Memory B cell (primary cell): ENCODE measurements at regions not wholly inside any gene's neighbourhood (a gene's known extent, or its start where the extent isn't known, plus 50 kb on each side); places are given as distances from the start of the nearest gene placed in this dataset.
"Not testable (repeated sequence)": the region's sequence is repeated elsewhere in the genome, so short reads cannot be mapped to it uniquely, and the experiment has no call there.

Experiments used
- ATAC-seq: fragments of 150-1000 bp; cut with Tn5 transposase; 2 replicates; pipeline ENCODE4 v1.10.0; 2021; ENCODE audit warnings: low read depth, mild to moderate bottlenecking, moderate library complexity
- DNase-seq, 2 donors: peaks; one replicate each; pipeline ENCODE4 v3.0.0; 2022; ENCODE audit warnings: low spot score in 2 of 2
- H3K27ac Mint-ChIP-seq: one replicate; pipeline ENCODE4 v1.8.0; 2022; ENCODE audit warnings: mild to moderate bottlenecking, moderate library complexity, mixed read lengths
- H3K27me3 Mint-ChIP-seq: one replicate; pipeline ENCODE4 v1.8.0; 2022; ENCODE audit warnings: mixed read lengths
- H3K36me3 Mint-ChIP-seq: one replicate; pipeline ENCODE4 v1.8.0; 2022; ENCODE audit warnings: mild to moderate bottlenecking, mixed read lengths
- H3K4me1 Mint-ChIP-seq: one replicate; pipeline ENCODE4 v1.8.0; 2022; ENCODE audit warnings: mixed read lengths
- H3K4me3 Mint-ChIP-seq: one replicate; pipeline ENCODE4 v1.8.0; 2022; ENCODE audit warnings: mild to moderate bottlenecking, moderate library complexity, mixed read lengths
- H3K9me3 Mint-ChIP-seq: one replicate; pipeline ENCODE4 v1.8.0; 2022; ENCODE audit warnings: mixed read lengths

- DNase-seq (no peak), ATAC-seq (no peak)
- Mint-ChIP-seq H3K4me1 (no peaks in the 10 kb centered on the region), H3K9me3 (no peaks in the 10 kb centered on the region), H3K27ac (no peak overlapping the region), H3K4me3 (no peak overlapping the region), H3K36me3 (no peaks in the 10 kb centered on the region), H3K27me3 (no peaks in the 10 kb centered on the region)
Measured at GRCh38 chr15:26214290-26214689, 351.2 kb upstream of the ATP10A start.

- DNase-seq (no peak), ATAC-seq (no peak)
- Mint-ChIP-seq H3K36me3 (no peaks in the 10 kb centered on the region), H3K27me3 (no peaks in the 10 kb centered on the region), H3K4me3 (no peak overlapping the region), H3K27ac (no peak overlapping the region), H3K4me1 (no peaks in the 10 kb centered on the region), H3K9me3 (no peaks in the 10 kb centered on the region)
Measured at GRCh38 chr15:26213427-26213826, 350.3 kb upstream of the ATP10A start.

GRCh38 chr15:26212109-26212508 is 349.0 kb upstream of the ATP10A start:
- Mint-ChIP-seq H3K9me3 (no peaks in the 10 kb centered on the region), H3K27me3 (no peaks in the 10 kb centered on the region), H3K4me1 (no peaks in the 10 kb centered on the region), H3K4me3 (no peak overlapping the region), H3K36me3 (no peaks in the 10 kb centered on the region), H3K27ac (no peak overlapping the region)
- ATAC-seq (no peak), DNase-seq (no peak)

- H3K4me1 Mint-ChIP-seq = no peaks in the 10 kb centered on the region
- H3K36me3 Mint-ChIP-seq = no peaks in the 10 kb centered on the region
- no peak overlapping the region for H3K4me3 Mint-ChIP-seq
- DNase-seq = no peak
- no peak overlapping the region for H3K27ac Mint-ChIP-seq
- H3K9me3 Mint-ChIP-seq = no peaks in the 10 kb centered on the region
- H3K27me3 Mint-ChIP-seq = no peaks in the 10 kb centered on the region
- no peak for ATAC-seq
Measured at GRCh38 chr15:26210980-26211379, 347.9 kb upstream of the ATP10A start.

- DNase-seq (no peak), ATAC-seq (no peak)
- no peak overlapping the region for H3K27ac Mint-ChIP-seq
- H3K4me1 Mint-ChIP-seq = no peaks in the 10 kb centered on the region
- H3K4me3 Mint-ChIP-seq = no peak overlapping the region
- no peaks in the 10 kb centered on the region for H3K36me3 Mint-ChIP-seq
- H3K27me3 Mint-ChIP-seq = peaks cover 2% of the 10 kb centered on the region
- H3K9me3 Mint-ChIP-seq = no peaks in the 10 kb centered on the region
Measured at GRCh38 chr15:26201177-26201858, 338.2 kb upstream of the ATP10A start.

GRCh38 chr15:26200427-26200826 is 337.3 kb upstream of the ATP10A start:
- H3K27me3 Mint-ChIP-seq = peaks cover 2% of the 10 kb centered on the region
- H3K4me3 Mint-ChIP-seq = no peak overlapping the region
- no peak overlapping the region for H3K27ac Mint-ChIP-seq
- no peaks in the 10 kb centered on the region for H3K36me3 Mint-ChIP-seq
- no peaks in the 10 kb centered on the region for H3K9me3 Mint-ChIP-seq
- DNase-seq (no peak), ATAC-seq (no peak)
- no peaks in the 10 kb centered on the region for H3K4me1 Mint-ChIP-seq

GRCh38 chr15:26197719-26198118 is 334.6 kb upstream of the ATP10A start:
- H3K4me3 Mint-ChIP-seq = no peak overlapping the region
- no peaks in the 10 kb centered on the region for H3K36me3 Mint-ChIP-seq
- no peak overlapping the region for H3K27ac Mint-ChIP-seq
- no peaks in the 10 kb centered on the region for H3K9me3 Mint-ChIP-seq
- ATAC-seq (no peak), DNase-seq (no peak)
- no peaks in the 10 kb centered on the region for H3K4me1 Mint-ChIP-seq
- H3K27me3 Mint-ChIP-seq = no peaks in the 10 kb centered on the region

- Mint-ChIP-seq H3K27me3 (no peaks in the 10 kb centered on the region), H3K9me3 (no peaks in the 10 kb centered on the region), H3K4me1 (no peaks in the 10 kb centered on the region), H3K4me3 (no peak overlapping the region), H3K36me3 (no peaks in the 10 kb centered on the region), H3K27ac (no peak overlapping the region)
- DNase-seq = no peak
- ATAC-seq = no peak
Measured at GRCh38 chr15:26197060-26197459, 333.9 kb upstream of the ATP10A start.

GRCh38 chr15:26191193-26191592 is 328.1 kb upstream of the ATP10A start:
- DNase-seq (no peak), ATAC-seq (no peak)
- H3K27me3 Mint-ChIP-seq = no peaks in the 10 kb centered on the region
- H3K36me3 Mint-ChIP-seq = no peaks in the 10 kb centered on the region
- no peak overlapping the region for H3K27ac Mint-ChIP-seq
- no peaks in the 10 kb centered on the region for H3K4me1 Mint-ChIP-seq
- H3K9me3 Mint-ChIP-seq = no peaks in the 10 kb centered on the region
- H3K4me3 Mint-ChIP-seq = no peak overlapping the region

- not testable (repeated sequence) for H3K9me3 Mint-ChIP-seq, DNase-seq, H3K4me3 Mint-ChIP-seq, ATAC-seq, H3K27me3 Mint-ChIP-seq, H3K36me3 Mint-ChIP-seq, H3K27ac Mint-ChIP-seq, H3K4me1 Mint-ChIP-seq
Measured at GRCh38 chr15:26186138-26186537, 323.0 kb upstream of the ATP10A start.

GRCh38 chr15:26182441-26182840 is 319.3 kb upstream of the ATP10A start:
- Mint-ChIP-seq H3K4me3 (no peak overlapping the region), H3K36me3 (no peaks in the 10 kb centered on the region), H3K27me3 (no peaks in the 10 kb centered on the region), H3K4me1 (no peaks in the 10 kb centered on the region), H3K9me3 (no peaks in the 10 kb centered on the region), H3K27ac (no peak overlapping the region)
- DNase-seq (no peak), ATAC-seq (no peak)

- no peak overlapping the region for H3K4me3 Mint-ChIP-seq
- H3K27ac Mint-ChIP-seq = no peak overlapping the region
- ATAC-seq (no peak), DNase-seq (no peak)
- H3K9me3 Mint-ChIP-seq = no peaks in the 10 kb centered on the region
- no peaks in the 10 kb centered on the region for H3K36me3 Mint-ChIP-seq
- H3K27me3 Mint-ChIP-seq = no peaks in the 10 kb centered on the region
- H3K4me1 Mint-ChIP-seq = no peaks in the 10 kb centered on the region
Measured at GRCh38 chr15:26179906-26180305, 316.8 kb upstream of the ATP10A start.

GRCh38 chr15:26178640-26179220 is 315.6 kb upstream of the ATP10A start:
- DNase-seq = no peak
- Mint-ChIP-seq H3K4me1 (no peaks in the 10 kb centered on the region), H3K9me3 (peaks cover 3% of the 10 kb centered on the region), H3K27me3 (peaks cover 2% of the 10 kb centered on the region), H3K27ac (no peak overlapping the region), H3K4me3 (no peak overlapping the region), H3K36me3 (no peaks in the 10 kb centered on the region)
- ATAC-seq = no peak

GRCh38 chr15:26177816-26178215 is 314.7 kb upstream of the ATP10A start:
- Mint-ChIP-seq H3K36me3 (no peaks in the 10 kb centered on the region), H3K27me3 (peaks cover 2% of the 10 kb centered on the region), H3K27ac (no peak overlapping the region), H3K4me1 (no peaks in the 10 kb centered on the region), H3K9me3 (peaks cover 3% of the 10 kb centered on the region), H3K4me3 (no peak overlapping the region)
- DNase-seq (no peak), ATAC-seq (no peak)

GRCh38 chr15:26176831-26177230 is 313.7 kb upstream of the ATP10A start:
- no peak for DNase-seq
- Mint-ChIP-seq H3K9me3 (peaks cover 3% of the 10 kb centered on the region), H3K4me1 (no peaks in the 10 kb centered on the region), H3K27me3 (peaks cover 5% of the 10 kb centered on the region), H3K36me3 (no peaks in the 10 kb centered on the region), H3K27ac (no peak overlapping the region), H3K4me3 (no peak overlapping the region)
- ATAC-seq = no peak
